ENCODE measurements at regions not wholly inside any gene's neighbourhood (a gene's known extent, or its start where the extent isn't known, plus 50 kb on each side); places are given as distances from the start of the nearest gene placed in this dataset.

DNA sequence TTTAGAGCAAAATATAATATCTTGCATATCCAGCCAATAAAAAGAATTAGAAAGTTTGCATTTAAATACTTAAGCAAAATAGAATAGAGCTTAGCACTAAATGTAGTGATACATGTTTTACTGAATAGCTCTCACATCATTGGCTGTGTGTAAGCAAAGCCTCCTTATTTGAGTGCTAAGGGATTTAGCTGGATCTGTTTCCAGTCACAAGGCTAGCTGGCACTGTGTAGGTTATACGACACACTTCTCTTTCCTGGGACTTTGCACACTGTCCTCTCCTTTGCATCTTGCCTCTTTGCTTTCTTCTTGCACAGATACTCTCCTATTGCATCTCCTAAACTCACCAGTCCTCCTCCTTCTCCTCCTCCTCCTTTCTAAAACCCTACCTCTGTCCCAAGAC lies 423.8 kb downstream of the KLF5 start:
- DNase-seq = no peak

DNA sequence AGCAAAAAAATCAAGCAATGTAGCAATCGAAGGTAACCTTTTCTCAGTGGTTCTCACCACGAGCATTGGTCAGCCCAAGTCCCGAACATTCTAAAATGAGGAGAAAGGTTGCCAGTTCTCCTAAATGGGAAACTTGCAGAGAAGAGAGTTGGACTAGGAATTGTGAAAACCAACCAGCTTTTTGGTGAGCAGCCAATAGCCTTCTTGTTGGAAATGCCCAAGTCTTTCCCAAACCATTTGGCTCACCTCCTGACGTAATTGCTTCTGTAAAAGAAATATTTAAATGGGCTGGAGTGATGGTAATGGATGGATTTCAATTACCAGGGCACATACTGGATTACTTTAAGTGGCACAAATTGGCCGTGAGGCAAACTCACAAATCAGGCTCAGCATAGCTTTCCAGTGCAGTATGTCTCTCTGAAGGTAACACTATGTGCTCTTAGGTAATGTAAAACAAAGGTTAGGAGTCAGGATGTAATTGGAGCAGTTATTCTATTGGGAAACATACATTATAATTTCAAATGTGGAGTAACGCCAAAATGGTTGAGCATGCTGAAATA lies 423.2 kb downstream of the KLF5 start:
- no peak for DNase-seq

GRCh38 chr13:73480779-73481559 lies 422.2 kb downstream of the KLF5 start:
- DNase-seq = no peak

GRCh38 chr13:73479856-73480255 lies 421.1 kb downstream of the KLF5 start:
- no peak for DNase-seq

- no peak for DNase-seq
Measured at GRCh38 chr13:73479351-73479750, 420.5 kb downstream of the KLF5 start.

- DNase-seq = no peak
Measured at GRCh38 chr13:73477441-73477840, 418.6 kb downstream of the KLF5 start.

- no peak for DNase-seq
Measured at GRCh38 chr13:73473016-73473415, 414.2 kb downstream of the KLF5 start.

- no peak for DNase-seq
Measured at GRCh38 chr13:73467125-73467524, 408.3 kb downstream of the KLF5 start.

- no peak for DNase-seq
Measured at GRCh38 chr13:73466561-73466960, 407.8 kb downstream of the KLF5 start.

GRCh38 chr13:73465617-73465971 lies 406.8 kb downstream of the KLF5 start:
- peak; percentile 52 for DNase-seq

DNA sequence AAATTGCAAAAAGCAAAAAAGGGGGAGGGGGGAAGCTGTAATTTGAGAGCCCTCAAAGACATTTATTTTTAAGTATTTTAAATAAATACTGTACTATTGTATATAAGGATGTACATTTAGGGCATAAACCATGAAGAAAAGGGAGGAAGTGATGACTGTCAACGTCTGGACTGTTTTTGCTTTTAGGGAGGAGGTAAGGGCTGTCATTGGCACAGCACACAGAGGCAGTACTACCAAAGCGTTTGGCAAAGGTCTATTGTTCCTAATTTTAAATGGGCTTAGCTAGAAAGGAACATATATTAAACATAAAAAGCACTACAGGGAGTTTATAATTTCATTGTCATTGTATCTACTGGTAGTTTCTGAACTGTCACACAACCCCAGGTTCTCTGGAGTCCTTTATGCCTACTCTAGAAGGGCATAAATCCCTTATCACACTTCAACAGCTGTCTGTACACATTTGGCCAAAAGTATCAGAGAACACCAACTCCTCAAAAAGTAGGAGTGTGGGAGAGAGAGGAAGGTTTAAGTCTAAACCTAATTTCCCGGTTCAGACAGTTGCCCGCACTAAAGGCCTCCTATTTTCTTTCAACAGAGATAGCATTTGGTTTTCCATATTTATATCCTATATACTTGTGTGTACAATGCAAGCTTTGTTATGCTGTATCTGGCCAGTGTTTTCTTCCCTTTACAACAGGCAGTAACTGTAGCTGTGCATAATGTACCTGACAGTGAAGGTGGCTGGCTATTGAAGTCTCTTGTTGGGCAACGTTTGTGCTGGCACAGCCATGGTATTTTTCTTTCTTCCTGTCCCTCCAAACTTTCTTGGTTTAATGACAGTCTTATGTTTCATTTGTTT lies 406.2 kb downstream of the KLF5 start:
- no peak for DNase-seq

- DNase-seq = no peak
Measured at GRCh38 chr13:73462241-73462640, 403.4 kb downstream of the KLF5 start.

DNA sequence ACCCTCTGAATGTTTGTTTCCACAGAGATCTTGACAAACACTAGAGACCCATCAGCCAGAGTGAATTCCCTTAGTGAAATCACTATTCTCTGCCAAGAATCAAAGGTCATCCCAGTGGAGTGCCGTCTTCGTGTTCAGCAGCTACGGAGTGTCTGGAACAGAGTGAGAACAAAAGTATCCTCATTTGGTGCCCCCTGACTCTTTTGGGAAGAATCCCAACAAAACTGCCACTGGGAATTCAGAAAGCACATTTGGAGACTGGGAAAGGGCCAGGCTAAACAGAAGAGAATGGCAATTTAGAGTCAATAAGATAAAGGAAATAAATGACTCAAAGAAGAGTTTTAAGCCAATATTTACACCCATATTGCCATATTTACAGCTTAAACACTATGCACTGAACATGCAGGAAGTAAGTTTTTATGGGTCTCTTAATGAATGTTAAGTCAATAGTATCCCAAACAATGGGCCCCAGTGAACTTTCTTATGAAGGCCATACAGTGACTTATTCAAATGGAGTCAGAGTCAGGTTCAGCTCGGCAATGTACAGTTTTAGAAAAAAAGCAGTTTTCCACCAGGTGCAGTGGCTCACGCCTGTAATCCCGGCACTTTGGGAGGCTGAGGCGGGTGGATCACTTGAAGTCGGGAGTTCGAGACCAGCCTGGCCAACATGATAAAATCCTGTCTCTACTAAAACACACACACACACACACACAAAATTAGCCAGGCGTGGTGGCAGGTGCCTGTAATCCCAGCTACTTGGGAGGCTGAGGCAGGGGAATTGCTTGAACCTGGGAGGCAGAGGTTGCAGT lies 392.6 kb downstream of the KLF5 start:
- DNase-seq = no peak

DNA sequence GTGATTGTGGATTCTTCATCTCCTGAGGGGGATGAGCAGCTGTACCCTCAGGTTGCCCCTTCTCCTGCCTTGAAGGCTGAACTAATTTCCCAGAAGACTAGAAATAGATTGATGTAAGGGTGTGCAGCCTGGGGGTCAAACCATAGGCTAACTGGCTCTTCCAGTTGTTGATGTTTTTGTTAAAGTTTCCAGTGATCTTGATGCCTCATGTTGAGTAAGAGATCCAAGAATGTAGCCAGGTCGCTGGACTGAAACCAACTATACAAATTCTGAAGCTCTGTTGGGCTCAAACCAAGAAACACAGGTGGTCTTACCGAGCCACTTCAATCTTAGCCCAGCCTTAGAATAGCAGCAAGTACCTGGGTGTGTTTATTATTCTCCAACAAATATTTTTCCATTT lies 391.8 kb downstream of the KLF5 start:
- no peak for DNase-seq

- DNase-seq = peak; percentile 33
Measured at GRCh38 chr13:73449252-73449651, 390.4 kb downstream of the KLF5 start.

GRCh38 chr13:73440296-73440895 lies 381.6 kb downstream of the KLF5 start:
- DNase-seq = no peak

GRCh38 chr13:73433890-73434289 lies 375.1 kb downstream of the KLF5 start:
- no peak for DNase-seq

- DNase-seq = no peak
Measured at GRCh38 chr13:73433458-73433857, 374.7 kb downstream of the KLF5 start.

- DNase-seq = peak; percentile 35
Measured at GRCh38 chr13:73429701-73430100, 370.9 kb downstream of the KLF5 start.

DNA sequence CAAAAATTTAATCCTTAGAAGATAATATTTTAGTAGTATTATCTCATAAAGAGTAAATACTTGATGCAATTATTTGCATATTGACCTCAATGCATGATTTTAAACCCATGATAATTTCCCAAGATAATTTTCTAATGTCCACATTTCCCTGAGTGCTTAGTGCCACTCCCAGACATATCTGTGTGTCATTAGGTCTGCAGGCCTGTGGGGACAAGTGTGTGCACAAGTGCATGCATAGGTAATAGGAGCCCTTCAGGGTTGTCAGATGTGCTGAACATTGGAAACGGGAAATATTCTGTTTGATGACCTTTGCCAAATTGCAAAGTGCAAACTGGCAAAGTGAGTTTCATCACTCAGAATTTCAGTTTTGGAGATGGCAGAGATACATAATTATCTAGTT lies 369.9 kb downstream of the KLF5 start:
- DNase-seq = no peak

GRCh38 chr13:73428137-73428536 lies 369.3 kb downstream of the KLF5 start:
- DNase-seq = peak; percentile 56

- no peak for DNase-seq
Measured at GRCh38 chr13:73422973-73423372, 364.2 kb downstream of the KLF5 start.
